ENCODE measurements at regions not wholly inside any gene's neighbourhood (a gene's known extent, or its start where the extent isn't known, plus 50 kb on each side); places are given as distances from the start of the nearest gene placed in this dataset.

- ATAC-seq (ENCODE audit: poor library complexity) = no peak
- H3K27me3 ChIP-seq (ENCODE audit: control insufficient read depth in 1 of 2, insufficient read depth in 2 of 2, low read length in 2 of 2) = no peaks in the 10 kb centered on the region
- H3K9me3 Mint-ChIP-seq = peaks cover 16% of the 10 kb centered on the region
- H3K27ac ChIP-seq (ENCODE audit: low read depth in 1 of 2, low read length in 2 of 2) = no peak overlapping the region
- no peak overlapping the region for H3K4me3 Mint-ChIP-seq
- TF ChIP-seq CTCF (IDR thresholded peaks at IDR 0.05) = no peak
- H3K4me3 ChIP-seq (ENCODE audit: low read length) = no peak overlapping the region
- DNase-seq = no peak
- ChIA-PET CTCF (no interaction called here), POLR2A (no interaction called here)
- no peaks in the 10 kb centered on the region for H3K36me3 Mint-ChIP-seq (ENCODE audit: low read depth)
- H3K27me3 Mint-ChIP-seq = no peaks in the 10 kb centered on the region
- H3K27ac Mint-ChIP-seq = no peak overlapping the region
- peaks cover 0 to 4% of the 10 kb centered on the region in 2 experiments for H3K9me3 ChIP-seq (ENCODE audit: control insufficient read depth in 1 of 2, insufficient read depth in 1 of 2, low read length in 2 of 2)
- no peaks in the 10 kb centered on the region for H3K36me3 ChIP-seq (ENCODE audit: insufficient read depth, low read length)
- intact Hi-C loops (cut with DNase I, micrococcal nuclease) = no loop called here
- no peaks in the 10 kb centered on the region for H3K4me1 ChIP-seq (ENCODE audit: insufficient read depth, low read length)
- no peaks in the 10 kb centered on the region for H3K4me1 Mint-ChIP-seq (ENCODE audit: low read depth)
Observed at GRCh38 chr4:31349907-31350306, 629.7 kb downstream of the PCDH7 start.

DNA sequence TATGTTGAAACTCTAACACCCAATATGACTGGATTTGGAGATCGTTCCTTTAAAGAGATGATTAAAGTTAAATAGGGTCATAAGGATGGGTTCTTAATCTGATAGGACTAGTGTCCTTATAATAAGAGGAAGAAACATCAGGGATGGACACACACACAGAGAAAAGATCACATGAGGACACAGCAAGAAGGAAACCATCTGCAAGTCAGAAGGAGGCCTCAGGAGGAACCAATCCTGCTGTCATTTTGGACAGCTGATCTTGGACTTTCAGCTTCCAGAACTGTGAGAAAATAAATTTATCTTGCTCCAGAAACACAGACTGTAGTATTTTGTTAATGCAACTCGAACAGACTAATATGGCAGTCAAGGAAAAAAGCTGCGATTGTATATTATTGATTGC, 631.5 kb downstream of the PCDH7 start:
- peaks cover 15% of the 10 kb centered on the region for H3K9me3 Mint-ChIP-seq
- no peaks in the 10 kb centered on the region for H3K4me1 Mint-ChIP-seq (ENCODE audit: low read depth)
- H3K27ac Mint-ChIP-seq = no peak overlapping the region

GRCh38 chr4:31356839-31357238, 636.7 kb downstream of the PCDH7 start:
- CTCF ChIA-PET = no interaction called here
- Histone ChIP-seq H3K9me3 (ENCODE audit: control insufficient read depth in 1 of 2, insufficient read depth in 1 of 2, low read length in 2 of 2) (peaks cover 0 to 4% of the 10 kb centered on the region in 2 experiments), H3K36me3 (ENCODE audit: insufficient read depth, low read length) (no peaks in the 10 kb centered on the region), H3K4me3 (ENCODE audit: low read length) (no peak overlapping the region), H3K27ac (ENCODE audit: low read depth in 1 of 2, low read length in 2 of 2) (no peak overlapping the region), H3K27me3 (ENCODE audit: control insufficient read depth in 1 of 2, insufficient read depth in 2 of 2, low read length in 2 of 2) (no peaks in the 10 kb centered on the region), H3K4me1 (ENCODE audit: insufficient read depth, low read length) (no peaks in the 10 kb centered on the region)
- ATAC-seq (ENCODE audit: poor library complexity) (no peak), DNase-seq (no peak)
- intact Hi-C loops (cut with DNase I, micrococcal nuclease) = no loop called here
- POLR2A ChIA-PET = no interaction called here
- TF ChIP-seq CTCF (IDR thresholded peaks at IDR 0.05) = no peak
- Mint-ChIP-seq H3K4me1 (ENCODE audit: low read depth) (no peaks in the 10 kb centered on the region), H3K27me3 (no peaks in the 10 kb centered on the region), H3K36me3 (ENCODE audit: low read depth) (no peaks in the 10 kb centered on the region), H3K27ac (no peak overlapping the region), H3K9me3 (peaks cover 11% of the 10 kb centered on the region), H3K4me3 (no peak overlapping the region)

More for the DNA sequence above, 631.5 kb downstream of the PCDH7 start:
- ChIA-PET CTCF (no interaction called here), POLR2A (no interaction called here)
- Histone ChIP-seq H3K27me3 (ENCODE audit: control insufficient read depth in 1 of 2, insufficient read depth in 2 of 2, low read length in 2 of 2) (no peaks in the 10 kb centered on the region), H3K4me3 (ENCODE audit: low read length) (no peak overlapping the region), H3K4me1 (ENCODE audit: insufficient read depth, low read length) (no peaks in the 10 kb centered on the region), H3K36me3 (ENCODE audit: insufficient read depth, low read length) (no peaks in the 10 kb centered on the region), H3K27ac (ENCODE audit: low read depth in 1 of 2, low read length in 2 of 2) (no peak overlapping the region), H3K9me3 (ENCODE audit: control insufficient read depth in 1 of 2, insufficient read depth in 1 of 2, low read length in 2 of 2) (peaks cover 0 to 4% of the 10 kb centered on the region in 2 experiments)
- DNase-seq (no peak), ATAC-seq (ENCODE audit: poor library complexity) (no peak)
- intact Hi-C loops (cut with DNase I, micrococcal nuclease) = no loop called here
- no peak for TF ChIP-seq CTCF (IDR thresholded peaks at IDR 0.05)
- no peaks in the 10 kb centered on the region for H3K27me3 Mint-ChIP-seq
- H3K4me3 Mint-ChIP-seq = no peak overlapping the region
- H3K36me3 Mint-ChIP-seq (ENCODE audit: low read depth) = no peaks in the 10 kb centered on the region
